22Rv1 (cell line): ENCODE measurements at regions not wholly inside any gene's neighbourhood (a gene's known extent, or its start where the extent isn't known, plus 50 kb on each side); places are given as distances from the start of the nearest gene placed in this dataset.

Source experiments
- H3K27ac ChIP-seq: fragments of 450-650 bp; 2 replicates; pipeline ENCODE4 v1.5.1; 2017
- ZFX ChIP-seq: fragments of 450-650 bp; IDR thresholded peaks from 2 replicates; pipeline ENCODE4 v1.6.1; 2017; ENCODE audit warnings: antibody characterized with exemption, borderline replicate concordance
- TF ChIP-seq, protein P1 (sequence below): fragments of 450-650 bp; IDR thresholded peaks from 2 replicates; pipeline ENCODE4 v1.5.1; 2017; ENCODE audit warnings: mild to moderate bottlenecking

DNA sequence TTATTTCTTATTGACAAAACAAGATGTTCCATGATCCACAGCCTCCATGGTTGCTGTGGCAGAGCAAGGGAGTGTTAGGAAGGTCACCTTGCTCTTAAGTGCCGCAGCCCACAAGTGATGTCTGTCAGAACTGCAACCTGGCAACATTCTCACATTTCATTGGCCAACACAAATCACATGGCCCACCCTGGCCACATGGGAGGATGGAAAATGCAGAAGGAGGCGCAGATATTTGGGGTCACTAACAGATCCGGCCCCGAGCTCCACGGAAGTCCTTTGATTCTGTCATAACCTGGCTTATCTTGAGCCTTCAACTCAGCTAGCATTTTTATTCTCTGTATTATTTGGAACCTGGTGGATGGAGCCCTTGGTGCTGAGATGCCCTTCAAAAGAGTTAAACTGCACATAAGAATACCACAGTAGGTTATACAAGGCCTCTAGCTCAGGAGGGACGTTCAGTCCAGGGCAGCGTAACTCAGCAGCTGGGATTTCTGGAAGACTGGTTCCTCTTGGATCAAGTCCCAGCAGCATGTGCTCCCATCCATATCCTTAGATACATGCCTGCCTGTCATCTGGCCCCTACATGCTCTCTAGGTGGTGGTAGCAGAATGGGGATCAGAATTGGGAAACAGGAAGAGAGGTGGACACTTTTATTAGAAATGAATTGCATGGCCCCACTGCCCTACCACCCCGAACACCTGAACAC is 508.1 kb downstream of the HAPSTR1 start:
- no peak for TF ChIP-seq ZFX
- TF ChIP-seq, protein P1, sequence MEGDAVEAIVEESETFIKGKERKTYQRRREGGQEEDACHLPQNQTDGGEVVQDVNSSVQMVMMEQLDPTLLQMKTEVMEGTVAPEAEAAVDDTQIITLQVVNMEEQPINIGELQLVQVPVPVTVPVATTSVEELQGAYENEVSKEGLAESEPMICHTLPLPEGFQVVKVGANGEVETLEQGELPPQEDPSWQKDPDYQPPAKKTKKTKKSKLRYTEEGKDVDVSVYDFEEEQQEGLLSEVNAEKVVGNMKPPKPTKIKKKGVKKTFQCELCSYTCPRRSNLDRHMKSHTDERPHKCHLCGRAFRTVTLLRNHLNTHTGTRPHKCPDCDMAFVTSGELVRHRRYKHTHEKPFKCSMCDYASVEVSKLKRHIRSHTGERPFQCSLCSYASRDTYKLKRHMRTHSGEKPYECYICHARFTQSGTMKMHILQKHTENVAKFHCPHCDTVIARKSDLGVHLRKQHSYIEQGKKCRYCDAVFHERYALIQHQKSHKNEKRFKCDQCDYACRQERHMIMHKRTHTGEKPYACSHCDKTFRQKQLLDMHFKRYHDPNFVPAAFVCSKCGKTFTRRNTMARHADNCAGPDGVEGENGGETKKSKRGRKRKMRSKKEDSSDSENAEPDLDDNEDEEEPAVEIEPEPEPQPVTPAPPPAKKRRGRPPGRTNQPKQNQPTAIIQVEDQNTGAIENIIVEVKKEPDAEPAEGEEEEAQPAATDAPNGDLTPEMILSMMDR, result no peak
- no peak overlapping the region for H3K27ac ChIP-seq

DNA sequence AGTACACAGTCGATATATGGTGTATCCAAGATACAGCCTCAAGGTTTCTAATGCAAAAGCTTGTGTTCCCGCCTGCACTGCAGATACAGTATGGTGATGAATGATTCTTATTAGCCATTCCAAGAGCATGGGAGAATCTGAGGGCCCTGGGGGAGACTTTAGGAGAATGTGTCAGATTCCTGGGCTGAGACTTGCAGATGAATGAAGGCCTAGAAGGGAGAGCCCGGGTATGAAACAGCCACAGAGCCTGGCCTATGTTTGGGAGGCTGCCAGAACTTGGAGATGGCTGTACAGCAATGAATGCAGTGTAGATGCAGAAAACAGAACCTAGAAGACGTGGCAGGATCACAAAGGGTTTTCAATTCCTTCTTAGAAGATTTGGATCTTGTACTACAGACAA is 510.7 kb downstream of the HAPSTR1 start:
- no peak overlapping the region for H3K27ac ChIP-seq
- no peak for TF ChIP-seq ZFX
- TF ChIP-seq, protein P1, result no peak

DNA sequence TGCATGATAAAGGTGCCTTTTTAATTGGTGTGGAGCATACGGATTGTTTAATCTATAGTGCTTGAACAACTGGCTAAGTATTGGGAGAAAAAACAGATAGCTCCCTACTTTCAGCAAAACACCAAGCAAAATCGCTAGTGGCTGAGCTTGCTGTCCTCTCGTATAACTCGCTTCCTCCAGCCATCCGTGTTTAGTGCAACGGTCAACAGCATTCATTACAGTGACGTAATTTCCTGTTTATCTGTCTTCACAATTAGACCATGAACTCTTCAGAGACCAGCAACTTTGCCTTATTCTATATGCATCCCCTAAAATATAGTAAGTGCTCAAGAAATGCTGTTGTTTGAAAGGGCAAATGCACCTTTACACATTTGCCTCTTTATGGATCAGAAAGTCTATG is 511.9 kb downstream of the HAPSTR1 start:
- no peak overlapping the region for H3K27ac ChIP-seq
- TF ChIP-seq ZFX, result no peak
- TF ChIP-seq, protein P1, result no peak

- TF ChIP-seq, protein P1, result no peak
- TF ChIP-seq ZFX, result no peak
- no peak overlapping the region for H3K27ac ChIP-seq
These were observed 516.2 kb downstream of the HAPSTR1 start for GRCh38 chr16:9607515-9608230.

DNA sequence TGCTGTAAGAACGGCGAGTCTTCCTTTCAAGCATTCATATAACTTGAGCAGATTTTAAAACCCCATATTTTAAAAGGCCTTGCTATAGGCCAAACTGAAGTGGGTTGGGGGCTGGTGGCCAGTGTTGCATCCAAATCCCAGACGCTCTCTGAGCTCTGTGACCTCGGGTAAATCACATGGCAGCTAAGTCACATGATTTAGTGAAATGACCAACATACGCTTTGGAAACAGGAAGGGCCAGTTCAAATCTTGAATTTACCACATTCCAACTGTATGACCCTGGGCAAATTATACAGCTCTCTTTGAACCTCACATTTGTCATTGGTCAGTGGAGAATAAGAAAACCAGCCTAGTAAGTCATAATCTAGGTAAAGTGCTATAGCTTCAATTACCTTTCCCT is 519.3 kb downstream of the HAPSTR1 start:
- H3K27ac ChIP-seq, result no peak overlapping the region
- TF ChIP-seq ZFX, result no peak
- TF ChIP-seq, protein P1, result no peak

DNA sequence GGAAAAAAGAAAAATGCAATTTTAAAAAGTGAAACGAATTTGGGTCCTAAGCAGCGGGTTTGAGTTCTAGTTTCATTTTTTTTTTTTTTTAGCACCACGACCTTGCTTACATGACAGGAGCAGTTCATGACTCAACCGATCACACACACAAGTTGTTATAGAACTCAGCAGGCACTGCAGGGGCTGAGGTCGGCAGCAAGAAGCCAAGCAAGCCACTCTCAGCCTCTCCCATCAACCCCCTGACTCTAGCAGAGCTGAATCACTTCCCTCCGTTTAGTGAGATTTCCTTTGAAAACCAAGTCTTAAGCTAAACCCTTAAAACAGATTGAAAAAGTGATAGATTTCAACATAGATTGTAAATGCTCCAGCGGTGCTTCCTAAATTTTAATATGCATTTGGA is 520.8 kb downstream of the HAPSTR1 start:
- H3K27ac ChIP-seq, result no peak overlapping the region
- no peak for TF ChIP-seq ZFX
- TF ChIP-seq, protein P1, result no peak

GRCh38 chr16:9614389-9614788 is 522.9 kb downstream of the HAPSTR1 start:
- no peak for TF ChIP-seq ZFX
- TF ChIP-seq, protein P1, result no peak
- H3K27ac ChIP-seq, result no peak overlapping the region
